CD4-positive, alpha-beta T cell treated with Interleukin-10 for 1 hour (primary cell): ENCODE measurements at regions not wholly inside any gene's neighbourhood (a gene's known extent, or its start where the extent isn't known, plus 50 kb on each side); places are given as distances from the start of the nearest gene placed in this dataset.

Source experiments
- DNase-seq: peaks from one replicate; pipeline ENCODE4 v3.0.0-alpha.2; 2020

- no peak for DNase-seq
Measured at GRCh38 chr6:16974704-16975359, 127.0 kb upstream of the STMND1 start.

- DNase-seq: no peak
Measured at GRCh38 chr6:16974387-16974673, 127.5 kb upstream of the STMND1 start.

GRCh38 chr6:16973545-16974386, 128.1 kb upstream of the STMND1 start:
- no peak for DNase-seq

- no peak for DNase-seq
Measured at GRCh38 chr6:16973051-16973450, 128.8 kb upstream of the STMND1 start.

GRCh38 chr6:16972535-16972934, 129.3 kb upstream of the STMND1 start:
- DNase-seq: no peak

- no peak for DNase-seq
Measured at GRCh38 chr6:16969699-16970655, 131.9 kb upstream of the STMND1 start.

- DNase-seq: no peak
Measured at GRCh38 chr6:16968101-16968500, 133.7 kb upstream of the STMND1 start.

GRCh38 chr6:16967470-16967817, 134.4 kb upstream of the STMND1 start:
- DNase-seq: no peak

- DNase-seq: no peak
Measured at GRCh38 chr6:16966791-16967469, 134.9 kb upstream of the STMND1 start.

GRCh38 chr6:16965689-16966088, 136.2 kb upstream of the STMND1 start:
- DNase-seq: no peak

- DNase-seq: peak; percentile 65
Measured at GRCh38 chr6:16964553-16965499, 137.0 kb upstream of the STMND1 start.

- DNase-seq: no peak
Measured at GRCh38 chr6:16961577-16961976, 140.3 kb upstream of the STMND1 start.

- DNase-seq: no peak
Measured at GRCh38 chr6:16959789-16960188, 142.1 kb upstream of the STMND1 start.

- peak; percentile 27 for DNase-seq
Measured at GRCh38 chr6:16956361-16956760, 145.5 kb upstream of the STMND1 start.

GRCh38 chr6:16955899-16956298, 146.0 kb upstream of the STMND1 start:
- no peak for DNase-seq

- no peak for DNase-seq
Measured at GRCh38 chr6:16953905-16954304, 147.9 kb upstream of the STMND1 start.

GRCh38 chr6:16953446-16953845, 148.4 kb upstream of the STMND1 start:
- no peak for DNase-seq

GRCh38 chr6:16950825-16951495, 150.9 kb upstream of the STMND1 start:
- no peak for DNase-seq

GRCh38 chr6:16950302-16950701, 151.5 kb upstream of the STMND1 start:
- DNase-seq: no peak

- DNase-seq: no peak
Measured at GRCh38 chr6:16949716-16950115, 152.1 kb upstream of the STMND1 start.

- no peak for DNase-seq
Measured at GRCh38 chr6:16948396-16948795, 153.5 kb upstream of the STMND1 start.
